ENCODE measurements at regions not wholly inside any gene's neighbourhood (a gene's known extent, or its start where the extent isn't known, plus 50 kb on each side); places are given as distances from the start of the nearest gene placed in this dataset.

DNA sequence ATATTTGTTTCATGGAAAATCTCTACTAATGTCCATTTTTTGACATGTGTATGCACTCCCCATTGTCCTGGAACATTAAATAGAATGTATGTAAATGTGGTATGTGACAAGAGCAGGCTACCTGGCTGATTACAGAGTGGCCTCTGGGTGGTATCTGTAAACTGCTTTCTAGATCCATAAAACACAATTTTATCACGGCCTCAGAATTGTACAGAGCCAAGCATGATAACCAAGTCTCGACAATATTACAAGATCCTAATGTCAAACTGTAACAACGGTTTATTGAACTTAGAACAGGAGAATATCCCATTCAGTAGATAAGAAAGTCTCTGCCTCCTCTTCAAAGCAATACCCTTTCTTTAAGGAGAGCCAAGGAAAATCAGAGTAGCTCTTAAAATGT is 212.4 kb downstream of the PCDH7 start:
- TF ChIP-seq, protein P1, sequence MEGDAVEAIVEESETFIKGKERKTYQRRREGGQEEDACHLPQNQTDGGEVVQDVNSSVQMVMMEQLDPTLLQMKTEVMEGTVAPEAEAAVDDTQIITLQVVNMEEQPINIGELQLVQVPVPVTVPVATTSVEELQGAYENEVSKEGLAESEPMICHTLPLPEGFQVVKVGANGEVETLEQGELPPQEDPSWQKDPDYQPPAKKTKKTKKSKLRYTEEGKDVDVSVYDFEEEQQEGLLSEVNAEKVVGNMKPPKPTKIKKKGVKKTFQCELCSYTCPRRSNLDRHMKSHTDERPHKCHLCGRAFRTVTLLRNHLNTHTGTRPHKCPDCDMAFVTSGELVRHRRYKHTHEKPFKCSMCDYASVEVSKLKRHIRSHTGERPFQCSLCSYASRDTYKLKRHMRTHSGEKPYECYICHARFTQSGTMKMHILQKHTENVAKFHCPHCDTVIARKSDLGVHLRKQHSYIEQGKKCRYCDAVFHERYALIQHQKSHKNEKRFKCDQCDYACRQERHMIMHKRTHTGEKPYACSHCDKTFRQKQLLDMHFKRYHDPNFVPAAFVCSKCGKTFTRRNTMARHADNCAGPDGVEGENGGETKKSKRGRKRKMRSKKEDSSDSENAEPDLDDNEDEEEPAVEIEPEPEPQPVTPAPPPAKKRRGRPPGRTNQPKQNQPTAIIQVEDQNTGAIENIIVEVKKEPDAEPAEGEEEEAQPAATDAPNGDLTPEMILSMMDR (IDR thresholded peaks at IDR 0.05), result no peak
- TF ChIP-seq EZH2phosphoT487 (IDR thresholded peaks at IDR 0.05), result no peak

Measured in neural progenitor cell (in vitro differentiated cells).